CD4-positive, alpha-beta T cell treated with Interleukin-1 beta for 1 hour (primary cell): ENCODE measurements at regions not wholly inside any gene's neighbourhood (a gene's known extent, or its start where the extent isn't known, plus 50 kb on each side); places are given as distances from the start of the nearest gene placed in this dataset.
"Not testable (repeated sequence)": the region's sequence is repeated elsewhere in the genome, so short reads cannot be mapped to it uniquely, and the experiment has no call there.

Experiments used
- DNase-seq, 2 donors: peaks; one replicate each; pipeline ENCODE4 v3.0.0-alpha.2; 2020 to 2022

- DNase-seq: no peak
These were observed 73.2 kb upstream of the PRR5 start for GRCh38 chr22:44628835-44629234.

GRCh38 chr22:44628273-44628672, 73.7 kb upstream of the PRR5 start:
- DNase-seq: no peak

- no peak for DNase-seq
These were observed 74.4 kb upstream of the PRR5 start for GRCh38 chr22:44627521-44628139.

GRCh38 chr22:44625981-44626687, 75.9 kb upstream of the PRR5 start:
- DNase-seq: peak; percentile 77 to 83

- DNase-seq: no peak
These were observed 76.6 kb upstream of the PRR5 start for GRCh38 chr22:44625421-44625760.

DNA sequence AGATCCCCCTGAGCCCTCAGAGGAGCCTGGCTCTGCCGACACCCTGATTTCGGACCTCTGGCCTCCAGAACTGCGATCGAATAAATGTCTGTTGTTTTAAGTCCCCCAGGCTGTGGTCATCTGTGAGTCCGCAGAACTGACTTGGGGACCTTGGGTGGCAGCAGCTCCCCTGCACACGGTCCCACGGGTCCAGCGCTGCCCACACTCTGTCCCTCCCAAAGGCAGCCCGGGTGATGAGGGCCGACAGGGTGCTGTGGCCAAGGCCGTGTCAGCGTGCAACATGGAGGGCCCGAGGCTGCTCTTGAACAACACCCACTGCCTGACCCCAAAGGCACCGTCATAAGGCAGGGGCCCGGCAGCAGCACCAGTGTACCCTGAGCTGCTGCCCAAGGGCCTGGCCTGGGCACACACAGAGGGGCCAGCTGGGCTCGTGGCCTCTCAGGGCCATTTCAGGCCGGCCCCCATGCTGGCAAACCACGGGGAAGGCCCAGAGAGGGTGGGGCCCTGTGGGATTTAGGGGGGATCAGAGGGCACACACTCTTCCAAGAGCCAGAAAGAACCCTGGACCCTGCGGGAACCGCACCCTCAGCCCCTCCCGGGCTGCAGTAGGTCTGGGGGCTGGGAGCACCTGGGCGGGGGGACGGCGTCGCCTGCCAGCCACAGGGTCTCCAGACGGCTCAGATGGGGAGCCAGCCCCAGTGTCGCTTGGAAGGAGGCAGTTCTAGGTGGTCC, 77.1 kb upstream of the PRR5 start:
- DNase-seq: no peak

- DNase-seq: no peak
These were observed 78.1 kb upstream of the PRR5 start for GRCh38 chr22:44623771-44624510.

- no peak for DNase-seq
These were observed 79.3 kb upstream of the PRR5 start for GRCh38 chr22:44622679-44623078.

- peak; percentile 52 to 53 for DNase-seq
These were observed 79.9 kb upstream of the PRR5 start for GRCh38 chr22:44622147-44622427.

DNA sequence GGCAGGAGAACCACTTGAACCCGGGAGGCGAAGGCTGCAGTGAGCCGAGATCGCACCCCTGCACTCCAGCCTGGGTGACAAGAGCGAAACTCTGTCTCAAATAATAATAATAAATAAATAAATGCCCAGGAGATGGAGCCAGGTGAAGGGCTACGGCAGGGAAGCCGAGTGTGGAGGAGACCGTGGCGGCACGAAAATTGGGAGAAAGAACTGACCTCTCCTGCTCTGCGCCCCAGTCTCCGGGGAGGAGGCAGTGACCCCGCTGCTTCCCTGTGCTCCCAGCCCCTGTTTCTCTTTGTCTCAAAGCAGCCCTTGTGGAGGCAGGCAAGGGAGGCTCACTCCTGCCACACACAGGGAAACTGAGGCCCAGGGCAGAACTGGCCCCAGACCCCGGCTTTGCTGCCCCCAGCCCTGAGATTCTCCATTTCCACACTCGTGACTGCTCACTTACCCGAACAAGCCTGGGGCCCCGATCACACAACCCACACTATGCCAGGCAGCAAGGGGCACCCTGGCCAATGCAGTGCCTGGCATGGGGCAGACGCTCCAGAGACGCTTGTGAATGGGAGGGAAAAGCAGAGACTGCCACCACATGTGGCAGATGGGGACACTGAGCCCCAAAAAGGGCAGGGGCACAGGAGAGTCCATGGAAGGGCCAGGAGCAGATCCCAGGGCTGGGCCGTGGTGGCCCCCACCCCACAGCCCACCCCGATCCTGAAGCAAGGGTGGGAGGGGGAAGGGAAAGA, 80.4 kb upstream of the PRR5 start:
- DNase-seq: no peak

- no peak for DNase-seq
These were observed 81.2 kb upstream of the PRR5 start for GRCh38 chr22:44620841-44621257.

DNA sequence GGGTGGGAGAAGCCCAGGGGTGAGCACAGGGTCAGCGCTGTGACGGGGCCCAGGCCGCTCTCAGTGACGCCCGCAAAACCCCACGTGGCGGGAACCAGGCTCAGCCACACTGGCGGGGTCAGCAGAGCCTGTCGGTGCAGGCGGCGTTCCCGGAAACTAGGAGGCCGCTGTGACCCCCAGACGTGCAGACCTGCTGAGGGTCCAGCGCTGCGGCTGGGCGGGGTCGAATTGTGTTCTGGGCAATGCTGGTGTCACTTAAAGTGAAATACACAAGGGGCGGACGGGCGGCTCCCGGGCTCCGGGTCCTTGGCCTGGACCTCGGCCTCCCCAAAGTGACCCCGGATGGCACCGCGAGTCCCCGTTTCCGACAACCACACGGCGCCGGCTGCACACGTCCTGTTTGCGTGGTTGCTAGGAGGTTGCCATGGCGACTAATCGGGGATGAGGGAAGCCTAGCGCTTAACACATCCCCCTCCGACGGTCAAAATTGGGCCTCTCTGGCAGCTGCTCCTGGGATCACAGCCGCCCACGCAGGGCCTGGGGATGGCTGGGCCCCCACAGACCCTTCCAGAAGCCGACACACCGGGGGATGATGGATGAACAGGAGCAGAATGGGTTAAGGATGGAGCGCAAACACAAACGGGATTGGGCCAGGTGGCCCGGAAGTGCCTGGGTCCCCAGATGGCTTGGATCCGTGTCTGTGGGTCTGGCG, 81.7 kb upstream of the PRR5 start:
- peak; percentile 89 to 92 for DNase-seq

DNA sequence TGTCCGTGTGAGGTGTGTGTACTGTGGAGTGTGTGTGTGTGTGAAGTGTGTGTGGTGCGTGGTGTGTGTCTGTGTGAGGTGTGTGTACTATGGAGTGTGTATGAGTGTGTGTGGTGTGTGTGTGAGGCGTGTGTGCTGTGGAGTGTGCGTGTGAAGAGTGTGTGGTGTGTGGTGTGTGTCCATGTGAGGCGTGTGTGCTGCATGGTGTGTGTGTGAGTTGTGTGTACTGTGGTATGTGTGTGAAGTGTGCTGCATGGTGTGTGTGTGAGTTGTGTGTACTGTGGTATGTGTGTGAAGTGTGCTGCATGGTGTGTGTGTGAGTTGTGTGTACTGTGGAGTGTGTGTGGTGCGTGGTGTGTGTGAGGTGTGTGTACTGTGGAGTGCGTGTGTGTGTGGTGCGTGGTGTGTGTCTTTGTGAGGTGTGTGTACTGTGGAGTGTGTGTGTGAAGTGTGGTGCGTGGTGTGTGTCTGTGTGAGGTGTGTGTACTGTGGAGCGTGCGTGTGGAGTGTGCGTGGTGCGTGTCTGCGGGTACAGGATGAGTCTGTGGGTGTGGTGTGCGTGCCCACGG, 82.4 kb upstream of the PRR5 start:
- DNase-seq: not testable (repeated sequence)

DNA sequence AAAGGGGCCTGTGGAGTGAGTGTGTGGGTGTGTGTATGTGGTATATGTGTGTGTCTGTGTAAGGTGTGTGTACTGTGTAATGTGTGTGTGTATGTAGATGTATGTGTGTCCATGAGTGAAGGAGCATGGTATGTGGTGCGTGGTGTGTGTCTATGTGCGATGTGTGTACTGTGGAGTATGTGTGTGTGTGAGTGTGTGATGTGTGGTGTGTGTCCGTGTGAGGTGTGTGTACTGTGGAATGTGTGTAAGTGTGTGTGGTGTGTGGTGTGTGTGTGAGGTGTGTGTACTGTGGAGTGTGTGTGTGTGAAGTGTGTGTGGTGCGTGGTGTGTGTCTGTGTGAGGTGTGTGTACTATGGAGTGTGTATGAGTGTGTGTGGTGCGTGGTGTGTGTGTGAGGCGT, 83.1 kb upstream of the PRR5 start:
- DNase-seq: not testable (repeated sequence)

DNA sequence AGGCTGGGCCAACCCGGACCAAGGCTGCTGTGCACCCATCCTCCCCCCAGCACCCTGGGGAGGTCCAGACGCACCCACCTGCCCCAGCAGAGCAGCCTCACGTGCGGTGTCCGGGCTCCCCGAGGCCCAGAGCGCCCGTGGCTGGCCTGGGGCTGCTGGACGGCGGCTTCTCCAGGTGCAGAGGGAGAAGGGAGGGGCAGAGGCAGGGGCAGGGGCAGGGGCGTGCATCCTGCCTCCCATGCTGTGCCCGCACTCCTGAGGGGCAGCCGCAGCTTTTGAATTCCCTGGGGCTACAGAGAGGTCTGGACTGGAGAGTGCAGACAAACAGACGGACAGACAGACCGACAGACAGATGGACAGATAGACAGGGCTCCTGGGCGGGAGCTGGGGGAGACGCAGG, 83.6 kb upstream of the PRR5 start:
- DNase-seq: no peak

DNA sequence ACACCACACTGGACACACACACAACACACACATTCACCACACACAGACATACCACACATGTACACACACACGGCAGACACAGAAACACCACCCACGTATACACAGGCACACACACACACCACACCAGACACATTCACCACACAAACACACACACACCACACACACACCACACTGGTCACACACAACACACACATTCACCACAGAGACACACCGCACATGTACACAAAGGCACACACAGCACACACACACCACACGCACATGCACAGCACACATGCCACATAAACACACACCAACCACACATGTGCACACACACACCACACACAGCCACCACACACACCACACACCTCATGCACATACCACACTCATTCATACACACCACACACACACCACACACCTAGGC, 84.2 kb upstream of the PRR5 start:
- DNase-seq: no peak

- DNase-seq: peak in 1 of 2 donors; percentile 7
These were observed 84.9 kb upstream of the PRR5 start for GRCh38 chr22:44616882-44617655.

DNA sequence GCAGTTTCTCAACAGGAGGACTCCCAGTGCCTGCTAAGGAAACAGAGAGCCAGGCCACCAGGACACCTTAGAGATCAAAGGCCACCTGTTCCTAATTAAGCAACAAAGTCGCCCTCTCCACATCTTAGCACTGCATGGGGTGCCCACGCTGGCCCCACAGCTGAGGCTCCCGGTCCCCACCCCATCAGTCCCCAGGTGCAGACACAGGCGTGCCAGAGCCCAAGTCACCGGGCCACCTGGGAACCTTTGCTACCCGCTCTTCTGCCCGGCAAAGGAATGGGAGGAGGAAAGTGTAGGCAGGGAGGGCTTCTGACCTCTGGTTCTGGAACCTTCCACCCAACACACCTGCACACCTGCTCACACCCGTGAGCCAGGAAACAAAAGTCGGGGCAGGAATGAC, 85.5 kb upstream of the PRR5 start:
- DNase-seq: no peak

- no peak for DNase-seq
These were observed 86.3 kb upstream of the PRR5 start for GRCh38 chr22:44615602-44616180.

DNA sequence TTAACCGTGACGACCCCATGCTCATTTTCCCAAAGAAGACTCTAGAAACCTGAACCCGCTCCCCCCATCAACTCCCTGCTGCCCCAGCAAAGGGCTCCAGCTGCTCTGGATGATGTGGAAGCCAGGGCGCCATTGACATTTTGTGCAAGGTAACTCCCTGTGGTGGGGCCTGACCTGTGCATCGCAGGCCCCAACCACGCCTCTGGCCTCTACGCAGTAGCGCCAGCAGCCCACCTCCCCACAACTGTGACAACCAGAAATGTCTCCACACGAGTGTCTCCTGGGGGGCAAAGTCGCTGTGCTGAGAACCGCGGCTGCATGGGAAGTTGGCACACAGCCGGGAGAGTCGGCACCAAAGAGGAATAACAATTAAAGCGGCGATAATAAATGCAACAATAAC, 86.9 kb upstream of the PRR5 start:
- no peak for DNase-seq

DNA sequence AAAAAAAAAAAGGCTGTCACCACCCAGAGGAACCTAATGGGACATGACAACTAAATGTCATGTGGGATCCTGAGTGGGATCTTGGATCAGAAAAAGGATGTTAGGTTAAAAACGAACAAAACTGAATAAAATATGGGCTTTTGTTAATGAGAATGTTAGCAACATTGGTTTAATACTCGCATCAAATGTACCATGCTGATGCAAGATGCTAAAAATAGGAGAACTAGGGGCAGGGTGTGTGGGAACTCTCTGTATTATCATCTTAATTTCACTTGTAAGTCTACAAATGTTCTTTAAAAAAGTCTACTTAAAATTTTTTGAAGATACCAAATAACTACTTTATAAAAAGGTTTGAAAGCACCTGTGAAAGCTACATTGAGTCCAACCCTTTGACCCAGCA, 88.8 kb upstream of the PRR5 start:
- DNase-seq: no peak
